Activated CD8-positive, alpha-beta memory T cell treated with anti-CD3 and anti-CD28 coated beads for 36 hours (primary cell): ENCODE measurements at regions not wholly inside any gene's neighbourhood (a gene's known extent, or its start where the extent isn't known, plus 50 kb on each side); places are given as distances from the start of the nearest gene placed in this dataset.

Experiments
- CTCF ChIA-PET: fragments of 350-600 bp; sonication (Branson Sonifier 250); formaldehyde crosslinking; loops from one replicate; lab custom pipeline; 2021; ENCODE audit warnings: antibody characterized with exemption; lab: Charles Lee
- POLR2A ChIA-PET: fragments of 350-600 bp; sonication (Branson Sonifier 250); formaldehyde crosslinking; loops from one replicate; lab custom pipeline; 2021; ENCODE audit warnings: antibody characterized with exemption; lab: Charles Lee

- CTCF ChIA-PET, result no interaction called here
- POLR2A ChIA-PET, result no interaction called here
Measured at GRCh38 chr10:120960725-120961124, 109.6 kb downstream of the WDR11 start.

- ChIA-PET CTCF (no interaction called here), POLR2A (no interaction called here)
Measured at GRCh38 chr10:120961795-120962755, 110.9 kb downstream of the WDR11 start.

GRCh38 chr10:120962756-120963593 lies 111.8 kb downstream of the WDR11 start:
- POLR2A ChIA-PET, result no interaction called here
- CTCF ChIA-PET, result interaction anchor here (1.1 kb wide), 1 partner anchor 15 kb away, joined by 3 read pairs; no protein-coding TSS in a partner anchor

- CTCF ChIA-PET, result interaction anchor here (1.1 kb wide), 1 partner anchor 16 kb away, joined by 3 read pairs; no protein-coding TSS in a partner anchor
- POLR2A ChIA-PET, result no interaction called here
Measured at GRCh38 chr10:120963594-120964220, 112.5 kb downstream of the WDR11 start.

GRCh38 chr10:120966657-120967045 lies 115.5 kb downstream of the WDR11 start:
- ChIA-PET CTCF (interaction anchor here (0.7 kb wide), 1 partner anchor 854 kb away, joined by 3 read pairs; no protein-coding TSS in a partner anchor), POLR2A (no interaction called here)

GRCh38 chr10:120969219-120969645 lies 118.1 kb downstream of the WDR11 start:
- ChIA-PET CTCF (no interaction called here), POLR2A (no interaction called here)

- ChIA-PET POLR2A (no interaction called here), CTCF (no interaction called here)
Measured at GRCh38 chr10:120970595-120971529, 119.7 kb downstream of the WDR11 start.

GRCh38 chr10:120971671-120972070 lies 120.5 kb downstream of the WDR11 start:
- CTCF ChIA-PET, result no interaction called here

GRCh38 chr10:120972259-120972658 lies 121.1 kb downstream of the WDR11 start:
- CTCF ChIA-PET, result no interaction called here
- POLR2A ChIA-PET, result no interaction called here

More at GRCh38 chr10:120971671-120972070, 120.5 kb downstream of the WDR11 start:
- POLR2A ChIA-PET, result no interaction called here

- CTCF ChIA-PET, result no interaction called here
- POLR2A ChIA-PET, result no interaction called here
Measured at GRCh38 chr10:120975072-120975867, 124.1 kb downstream of the WDR11 start.

- CTCF ChIA-PET, result no interaction called here
Measured at GRCh38 chr10:120975868-120976225, 124.7 kb downstream of the WDR11 start.

GRCh38 chr10:120977897-120978296 lies 126.7 kb downstream of the WDR11 start:
- CTCF ChIA-PET, result no interaction called here
- POLR2A ChIA-PET, result no interaction called here

More at GRCh38 chr10:120975868-120976225, 124.7 kb downstream of the WDR11 start:
- POLR2A ChIA-PET, result no interaction called here

- CTCF ChIA-PET, result interaction anchor here (0.9 kb wide), 1 partner anchor 30 kb away, joined by 3 read pairs; no protein-coding TSS in a partner anchor
- POLR2A ChIA-PET, result no interaction called here
Measured at GRCh38 chr10:120978589-120979252, 127.6 kb downstream of the WDR11 start.

GRCh38 chr10:120979435-120980278 lies 128.5 kb downstream of the WDR11 start:
- ChIA-PET POLR2A (no interaction called here), CTCF (interaction anchor here (0.9 kb wide), 1 partner anchor 31 kb away, joined by 3 read pairs; no protein-coding TSS in a partner anchor)

- ChIA-PET POLR2A (no interaction called here), CTCF (interaction anchor here (1.4 kb wide), 1 partner anchor 32 kb away, joined by 4 read pairs; no protein-coding TSS in a partner anchor)
Measured at GRCh38 chr10:120980279-120981255, 129.4 kb downstream of the WDR11 start.
